ENCODE measurements at regions not wholly inside any gene's neighbourhood (a gene's known extent, or its start where the extent isn't known, plus 50 kb on each side); places are given as distances from the start of the nearest gene placed in this dataset.
"Not testable (repeated sequence)": the region's sequence is repeated elsewhere in the genome, so short reads cannot be mapped to it uniquely, and the experiment has no call there.

DNA sequence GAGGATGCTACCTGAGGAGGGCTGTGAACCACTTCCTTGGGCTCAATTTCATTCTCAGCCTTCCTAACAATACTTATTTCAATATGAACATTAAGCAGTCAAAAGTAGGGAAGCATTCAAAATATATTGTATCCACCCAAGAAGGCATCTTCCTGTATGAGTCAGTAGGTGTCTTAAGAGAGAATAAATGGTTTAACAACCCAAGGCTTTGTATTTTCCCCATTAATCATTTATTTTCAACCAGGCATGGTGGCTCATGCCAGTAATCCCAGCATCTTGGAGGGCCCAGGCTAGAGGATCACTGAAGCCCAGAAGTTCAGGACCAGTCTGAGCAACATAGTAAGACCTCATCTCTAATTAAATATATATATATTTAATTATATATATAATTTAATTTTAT lies 74.5 kb upstream of the MARCKS start:
- no peak for FAIRE-seq
- DNase-seq (ENCODE audit: extremely low spot score, insufficient read length, low read depth) = no peak

DNA sequence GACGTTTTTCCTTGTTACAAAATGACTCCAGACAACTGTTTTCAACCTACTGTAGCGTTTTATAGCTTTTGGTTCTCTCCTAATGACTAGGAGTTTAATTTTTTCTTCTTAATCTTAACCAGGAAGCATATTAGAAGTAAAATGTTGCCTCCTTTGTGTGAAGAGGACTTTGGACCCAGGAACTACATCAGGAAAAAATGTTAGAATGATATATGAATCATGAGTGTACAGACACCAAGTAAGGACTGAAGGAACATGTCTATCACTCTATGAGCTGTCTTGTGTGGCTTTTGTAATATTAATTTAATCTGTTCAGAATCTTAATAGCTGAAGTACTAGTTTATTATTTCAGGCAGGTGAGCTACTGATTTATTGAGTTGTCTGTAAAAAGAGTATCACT lies 71.0 kb upstream of the MARCKS start:
- DNase-seq (ENCODE audit: extremely low spot score, insufficient read length, low read depth) (no peak), FAIRE-seq (no peak)

DNA sequence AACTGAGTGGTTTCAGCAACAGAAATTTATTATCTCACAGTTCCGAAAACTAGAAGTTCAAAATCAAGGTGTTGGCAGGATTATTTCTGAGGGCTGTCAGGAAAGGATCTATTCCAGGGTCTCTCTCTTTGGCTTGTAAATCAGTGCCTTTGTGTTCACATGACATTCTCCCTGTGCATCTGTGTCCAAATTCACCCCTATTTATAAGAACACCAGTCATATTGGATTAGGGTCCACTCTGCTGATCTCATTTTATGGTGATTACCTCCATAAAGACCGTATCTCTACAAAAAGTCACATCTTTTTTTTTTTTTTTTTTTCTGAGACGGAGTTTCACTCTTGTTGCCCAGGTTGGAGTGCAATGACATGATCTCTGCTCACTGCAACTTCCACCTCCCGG lies 68.6 kb upstream of the MARCKS start:
- FAIRE-seq (no peak), DNase-seq (ENCODE audit: extremely low spot score, insufficient read length, low read depth) (no peak)

DNA sequence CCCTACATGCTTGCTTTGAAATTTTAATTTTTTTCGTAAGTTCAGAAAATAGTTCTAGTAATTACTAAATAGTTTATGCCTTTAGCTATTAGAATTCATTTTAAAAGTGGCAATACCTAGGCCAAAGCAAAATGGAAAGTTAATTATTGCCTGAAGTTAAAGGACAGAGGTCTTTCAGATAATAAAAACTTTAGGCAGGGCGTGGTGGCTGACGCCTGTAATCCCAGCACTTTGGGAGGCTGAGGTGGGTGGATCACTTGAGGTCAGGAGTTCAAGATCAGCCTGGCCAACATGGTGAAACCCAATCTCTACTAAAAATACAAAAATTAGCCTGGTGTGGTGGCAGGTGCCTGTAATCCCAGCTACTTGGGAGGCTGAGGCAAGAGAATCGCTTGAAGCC lies 65.9 kb upstream of the MARCKS start:
- DNase-seq (ENCODE audit: extremely low spot score, insufficient read length, low read depth); FAIRE-seq: not testable (repeated sequence)

DNA sequence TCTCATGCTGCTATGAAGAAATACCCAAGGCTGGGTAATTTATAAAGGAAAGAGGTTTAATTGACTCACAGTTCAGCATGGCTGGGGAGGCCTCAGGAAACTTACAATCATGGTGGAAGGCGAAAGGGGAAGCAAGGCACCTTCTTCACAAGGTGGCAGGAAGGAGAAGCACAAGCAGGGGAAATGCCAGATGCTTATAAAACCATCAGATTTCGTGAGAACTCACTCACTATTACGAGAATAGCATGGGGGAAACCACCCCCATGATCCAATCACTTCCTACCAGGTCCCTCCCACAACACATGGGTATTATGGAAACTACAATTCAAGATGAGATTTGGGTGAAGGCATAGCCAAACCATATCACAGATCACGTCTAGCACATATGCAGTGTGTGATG lies 61.8 kb upstream of the MARCKS start:
- not testable (repeated sequence) for DNase-seq (ENCODE audit: extremely low spot score, insufficient read length, low read depth); FAIRE-seq

DNA sequence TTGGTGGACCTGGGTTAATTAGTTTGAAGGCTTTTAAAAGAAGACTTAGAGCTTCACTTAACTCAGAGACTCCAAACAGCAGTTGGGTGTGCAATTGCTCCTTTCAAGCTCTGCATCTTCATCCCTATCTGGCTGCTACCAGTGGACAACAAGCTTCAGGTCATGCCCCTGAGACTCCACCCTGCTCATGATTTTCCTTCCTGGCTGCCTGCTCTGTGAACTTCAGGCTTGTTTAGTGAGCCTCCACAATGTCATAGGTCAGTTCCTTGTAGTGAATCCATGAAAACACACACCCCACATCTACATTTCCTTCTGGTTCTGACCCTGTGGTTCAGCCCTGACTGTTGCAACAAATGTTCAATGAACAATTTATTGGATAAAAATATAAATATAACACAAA lies 61.1 kb upstream of the MARCKS start:
- no peak for FAIRE-seq
- DNase-seq (ENCODE audit: extremely low spot score, insufficient read length, low read depth) = no peak

DNA sequence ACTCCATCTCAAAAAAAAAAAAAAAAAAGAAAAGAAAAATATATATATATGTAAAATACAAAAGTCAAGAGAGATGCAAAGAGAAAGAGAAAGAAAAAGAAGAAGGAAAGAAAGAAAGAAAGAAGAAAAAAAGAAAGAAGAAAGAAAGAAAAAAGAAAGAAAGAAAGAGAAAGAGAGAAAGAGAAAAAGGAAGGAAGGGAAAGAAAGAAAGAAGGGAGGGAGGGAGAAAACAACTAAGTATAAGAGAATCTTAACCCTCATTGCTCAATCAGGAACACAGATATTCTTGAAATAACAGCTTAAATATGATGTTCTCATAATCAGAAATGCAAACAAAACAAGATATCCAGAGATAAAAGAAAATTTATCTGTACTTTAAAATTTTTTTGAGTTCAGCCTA lies 54.4 kb upstream of the MARCKS start:
- FAIRE-seq = no peak
- no peak for DNase-seq (ENCODE audit: extremely low spot score, insufficient read length, low read depth)

DNA sequence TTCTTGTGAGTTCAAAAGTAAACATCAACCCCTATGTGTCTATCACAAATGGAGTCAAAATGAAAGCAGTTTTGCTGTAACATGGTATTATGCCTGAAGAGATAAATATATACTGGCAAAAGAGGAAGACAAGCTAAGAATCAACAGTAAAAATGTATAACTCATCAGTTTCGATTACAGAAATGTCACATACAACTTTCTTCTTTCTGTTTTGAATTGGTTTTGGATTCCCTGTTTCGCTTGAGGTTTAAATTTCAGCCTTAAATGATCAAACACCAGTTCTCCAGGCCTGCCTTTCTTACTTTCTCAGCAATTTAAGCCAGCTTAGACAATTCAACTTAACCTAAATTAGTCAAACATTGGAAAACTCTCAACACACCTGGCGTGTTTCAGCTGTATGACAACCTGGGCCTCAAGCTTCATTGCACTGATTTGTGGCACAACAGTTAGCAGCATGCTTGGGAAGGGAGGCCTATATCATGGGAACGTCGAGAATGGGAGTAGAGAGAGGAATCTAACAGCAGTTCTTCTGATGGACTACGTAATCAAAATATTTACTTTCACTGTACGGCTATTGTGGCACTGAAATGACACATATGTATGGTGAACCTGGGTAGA lies 51.9 kb upstream of the MARCKS start:
- DNase-seq (ENCODE audit: extremely low spot score, insufficient read length, low read depth) (peak; percentile 58), FAIRE-seq (peak; percentile 95)

DNA sequence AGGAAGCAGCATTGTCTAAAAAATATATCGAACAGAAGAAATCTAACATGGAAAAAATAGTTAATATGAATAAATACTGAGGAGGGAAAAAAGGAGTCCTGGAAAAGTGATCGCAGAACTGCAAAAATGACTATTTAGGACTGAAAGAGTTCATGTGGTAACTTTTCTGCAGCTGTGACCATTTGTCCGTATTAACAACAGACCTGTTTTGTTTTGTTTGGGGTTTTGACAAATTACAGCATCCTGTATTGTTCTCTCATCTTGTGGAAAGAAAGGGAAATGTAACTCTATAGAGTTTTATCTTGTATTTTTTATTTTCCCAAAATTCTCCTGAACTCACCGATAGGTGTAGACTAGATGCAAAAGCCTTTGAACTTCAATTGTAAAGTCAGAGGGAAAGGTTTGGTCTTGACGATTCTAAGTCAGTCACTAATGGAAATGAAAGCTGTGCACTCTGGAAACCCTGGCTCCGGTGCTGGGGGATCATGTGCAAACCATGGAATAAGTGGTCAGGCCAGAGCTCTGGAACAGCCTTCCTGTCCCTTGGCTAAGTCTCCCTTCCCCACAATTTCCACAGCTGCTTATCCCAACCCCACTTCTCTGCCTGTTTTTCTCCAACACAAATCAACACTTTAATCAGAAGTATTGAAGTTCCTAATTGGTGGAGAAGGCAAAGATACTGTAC lies 51.2 kb upstream of the MARCKS start:
- FAIRE-seq = peak; percentile 21

More for the DNA sequence above, 51.2 kb upstream of the MARCKS start:
- DNase-seq (ENCODE audit: extremely low spot score, insufficient read length, low read depth) = no peak
